SK-N-SH (cell line): ENCODE measurements at regions not wholly inside any gene's neighbourhood (a gene's known extent, or its start where the extent isn't known, plus 50 kb on each side); places are given as distances from the start of the nearest gene placed in this dataset.

Experiments
- CTCF ChIA-PET: fragments of 300-600, 350-600 bp; formaldehyde crosslinking; extraction: SDS; loops from one replicate; lab custom pipeline; 2021; lab: Yijun Ruan, JAX
- POLR2A ChIA-PET: fragments of 350-600 bp; sonication (Branson Sonifier 250); formaldehyde crosslinking; extraction: SDS; loops from one replicate; lab custom pipeline; 2020; ENCODE audit warnings: antibody characterized with exemption, inconsistent platforms; lab: Yijun Ruan, JAX
- DNase-seq: peaks from one replicate; pipeline ENCODE4 v3.0.0; 2012
- H2AFZ ChIP-seq: fragments of 200-600 bp; sonication (generic); 2 replicates; pipeline ENCODE4 v1.8.1; 2016; ENCODE audit warnings: antibody characterized with exemption, mild to moderate bottlenecking, low read depth
- H3F3A ChIP-seq: fragments of 200-600 bp; sonication (generic); replicated peaks from 2 replicates; pipeline ENCODE3; 2016; ENCODE audit warnings: antibody characterized with exemption, mild to moderate bottlenecking; ENCODE audit not compliant: insufficient read depth
- H3K27ac ChIP-seq, 2 experiments: fragments of 200-500 bp in 1 of 2; fragments of 200-600 bp in 1 of 2; sonication (Bioruptor generic) in 1 of 2; sonication (generic), shearing (Covaris generic) in 1 of 2; 2 replicates each; pipeline versions ENCODE4 v1.5.1 to v1.6.1; 2014 to 2016; ENCODE audit warnings: low read depth in 2 of 2, inconsistent platforms in 1 of 2, low read length in 1 of 2, mild to moderate bottlenecking in 1 of 2, mixed read lengths in 1 of 2
- H3K27me3 ChIP-seq: fragments of 200-600 bp; sonication (generic), shearing (Covaris generic); 2 replicates; pipeline ENCODE4 v1.6.1; 2016; ENCODE audit warnings: mixed run types; ENCODE audit not compliant: insufficient read depth
- H3K36me3 ChIP-seq, 2 experiments: fragments of 200-500 bp in 1 of 2; fragments of 200-600 bp in 1 of 2; sonication (Bioruptor generic) in 1 of 2; sonication (generic) in 1 of 2; replicated peaks in 1 of 2; 2 replicates each; pipeline versions ENCODE3 to v1.5.1; 2014 to 2016; ENCODE audit warnings: low read length in 1 of 2, mild to moderate bottlenecking in 1 of 2; ENCODE audit not compliant: insufficient read depth in 2 of 2, control insufficient read depth in 1 of 2
- H3K4me1 ChIP-seq, 2 experiments: fragments of 200-500 bp in 1 of 2; fragments of 200-600 bp in 1 of 2; sonication (Bioruptor generic) in 1 of 2; sonication (generic), shearing (Covaris generic) in 1 of 2; 2 replicates each; pipeline versions ENCODE4 v1.5.1 to v1.6.1; 2014 to 2016; ENCODE audit warnings: low read depth in 1 of 2, low read length in 1 of 2, mixed run types in 1 of 2; ENCODE audit not compliant: insufficient read depth in 2 of 2, control insufficient read depth in 1 of 2
- H3K4me2 ChIP-seq: fragments of 200-600 bp; sonication (generic), shearing (Covaris generic); 2 replicates; pipeline ENCODE4 v1.6.1; 2017; ENCODE audit warnings: mixed run types
- H3K4me3 ChIP-seq, 2 experiments: fragments of 200-500 bp in 1 of 2; fragments of 200-600 bp in 1 of 2; sonication (Bioruptor generic) in 1 of 2; sonication (generic), shearing (Covaris generic) in 1 of 2; 2 replicates each; pipeline versions ENCODE4 v1.5.1 to v1.8.1; 2014 to 2016; ENCODE audit warnings: low read depth in 2 of 2, inconsistent platforms in 1 of 2, low read length in 1 of 2, mild to moderate bottlenecking in 1 of 2, mixed read lengths in 1 of 2, moderate library complexity in 1 of 2
- H3K79me2 ChIP-seq: fragments of 200-600 bp; sonication (generic); 2 replicates; pipeline ENCODE4 v1.8.1; 2017; ENCODE audit warnings: mild to moderate bottlenecking; ENCODE audit not compliant: insufficient read depth
- H3K9ac ChIP-seq: fragments of 200-600 bp; sonication (generic); 2 replicates; pipeline ENCODE4 v1.6.1; 2017; ENCODE audit warnings: mixed run types
- H3K9me2 ChIP-seq: fragments of 200-600 bp; sonication (generic); 2 replicates; pipeline ENCODE4 v1.6.1; 2017; ENCODE audit warnings: mixed run types
- H3K9me3 ChIP-seq: fragments of 200-600 bp; sonication (generic); 2 replicates; pipeline ENCODE4 v1.6.1; 2017; ENCODE audit warnings: mixed run types, mild to moderate bottlenecking, moderate library complexity
- H4K20me1 ChIP-seq: fragments of 200-600 bp; sonication (generic); 2 replicates; pipeline ENCODE4 v1.6.1; 2017; ENCODE audit warnings: mild to moderate bottlenecking, mixed run types; ENCODE audit not compliant: insufficient read depth
- CHD2 ChIP-seq: fragments of 150-350 bp; IDR thresholded peaks from 2 replicates; pipeline ENCODE4 v1.6.1; 2018; ENCODE audit warnings: low read length; ENCODE audit not compliant: partially characterized antibody
- CTCF ChIP-seq: fragments of 200-600 bp; sonication (generic); IDR thresholded peaks from 2 replicates; pipeline ENCODE4 v1.6.1; 2017; ENCODE audit warnings: antibody characterized with exemption, mild to moderate bottlenecking, moderate library complexity
- EP300 ChIP-seq, 2 experiments: IDR thresholded peaks; 2 replicates each; pipeline versions ENCODE4 v1.4.0 to v1.6.1; 2012; ENCODE audit warnings: borderline replicate concordance in 1 of 2, low read depth in 1 of 2, low read length in 1 of 2
- FOSL2 ChIP-seq: IDR thresholded peaks from 2 replicates; pipeline ENCODE4 v1.4.0; 2012; ENCODE audit warnings: low read depth, mild to moderate bottlenecking, moderate library complexity, borderline replicate concordance
- FOXJ3 ChIP-seq: sonication (generic); formaldehyde crosslinking; IDR thresholded peaks from 2 replicates; pipeline ENCODE4 v1.5.1; 2020; ENCODE audit warnings: mild to moderate bottlenecking, missing genetic modification reagents
- FOXM1 ChIP-seq: IDR thresholded peaks from 2 replicates; pipeline ENCODE4 v1.4.0; 2012; ENCODE audit warnings: low read depth, mild to moderate bottlenecking
- GABPA ChIP-seq: IDR thresholded peaks from 2 replicates; pipeline ENCODE4 v1.4.0; 2012; ENCODE audit warnings: low read depth, mild to moderate bottlenecking
- MAX ChIP-seq: IDR thresholded peaks from 2 replicates; pipeline ENCODE4 v1.4.0; 2012; ENCODE audit warnings: low read depth
- POLR2AphosphoS5 ChIP-seq: IDR thresholded peaks from 2 replicates; pipeline ENCODE4 v1.6.1; 2012; ENCODE audit warnings: low read depth, low read length
- RCOR1 ChIP-seq: fragments of 150-350 bp; IDR thresholded peaks from 2 replicates; pipeline ENCODE4 v1.6.1; 2017; ENCODE audit warnings: antibody characterized with exemption, low read length
- RFX5 ChIP-seq: IDR thresholded peaks from 2 replicates; pipeline ENCODE4 v1.6.1; 2012; ENCODE audit warnings: mild to moderate bottlenecking, improper control_type of control experiment, low read length
- RXRA ChIP-seq: IDR thresholded peaks from 2 replicates; pipeline ENCODE4 v1.4.0; 2012; ENCODE audit warnings: low read depth, mild to moderate bottlenecking, borderline replicate concordance
- SIN3A ChIP-seq: IDR thresholded peaks from 2 replicates; pipeline ENCODE4 v1.6.1; 2012; ENCODE audit warnings: low read depth, mild to moderate bottlenecking, low read length, moderate library complexity, borderline replicate concordance
- TEAD4 ChIP-seq: IDR thresholded peaks from 2 replicates; pipeline ENCODE4 v1.4.0; 2012; ENCODE audit warnings: mild to moderate bottlenecking, borderline replicate concordance; ENCODE audit not compliant: insufficient read depth
- YY1 ChIP-seq: IDR thresholded peaks from 2 replicates; pipeline ENCODE4 v1.4.0; 2012; ENCODE audit warnings: low read depth, mild to moderate bottlenecking
- ZBTB33 ChIP-seq: IDR thresholded peaks from 2 replicates; pipeline ENCODE4 v1.4.0; 2012; ENCODE audit warnings: low read depth, borderline replicate concordance
- WGBS: methylation state at CpG from one replicate; pipeline ENCODE4 v1.1.6; 2017; ENCODE audit warnings: low lambda C conversion rate; 5-methylcytosine and 5-hydroxymethylcytosine counted together
- TF ChIP-seq, protein P1 (sequence below): IDR thresholded peaks from 2 replicates; pipeline ENCODE4; 2012
- TF ChIP-seq, protein P2 (sequence below): IDR thresholded peaks from 2 replicates; pipeline ENCODE4 v1.6.1; 2012; ENCODE audit warnings: mild to moderate bottlenecking, low read depth, low read length, moderate library complexity
- TF ChIP-seq, protein P3 (sequence below): fragments of 150-350 bp; IDR thresholded peaks from 2 replicates; pipeline ENCODE4 v1.6.1; 2016; ENCODE audit warnings: mild to moderate bottlenecking, low read depth, low read length

DNA sequence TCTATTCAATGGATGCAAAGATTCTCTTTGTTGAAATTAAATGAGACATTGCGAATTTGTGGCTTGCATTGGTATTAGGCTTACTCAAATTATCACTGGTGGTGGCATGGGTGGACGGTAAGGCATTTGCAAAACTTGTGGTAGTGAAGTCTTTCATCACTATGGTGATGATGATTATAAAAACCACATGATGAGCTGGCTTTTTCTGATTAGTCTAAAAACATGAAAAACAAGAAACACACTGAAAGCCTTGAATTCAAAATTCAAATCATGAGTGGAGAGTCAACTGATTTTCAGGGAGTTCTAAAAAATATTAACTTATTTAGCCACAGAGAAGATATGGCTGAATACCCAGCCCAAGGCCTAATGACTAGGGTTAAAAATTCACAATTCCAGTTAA lies 99.8 kb upstream of the HGF start:
- ChIA-PET CTCF (no interaction called here), POLR2A (no interaction called here)
- no peak for DNase-seq
- H3K9ac ChIP-seq, result no peak overlapping the region
- H3F3A ChIP-seq, result no peaks in the 10 kb centered on the region
- H3K79me2 ChIP-seq, result no peaks in the 10 kb centered on the region
- no peaks in the 10 kb centered on the region; a peak in 1 of 4 replicates for H3K4me1 ChIP-seq
- H2AFZ ChIP-seq, result no peak overlapping the region
- TF ChIP-seq FOXJ3 (CRISPR knock-in tag), result no peak
- TF ChIP-seq FOXM1, result no peak
- TF ChIP-seq, protein P1, sequence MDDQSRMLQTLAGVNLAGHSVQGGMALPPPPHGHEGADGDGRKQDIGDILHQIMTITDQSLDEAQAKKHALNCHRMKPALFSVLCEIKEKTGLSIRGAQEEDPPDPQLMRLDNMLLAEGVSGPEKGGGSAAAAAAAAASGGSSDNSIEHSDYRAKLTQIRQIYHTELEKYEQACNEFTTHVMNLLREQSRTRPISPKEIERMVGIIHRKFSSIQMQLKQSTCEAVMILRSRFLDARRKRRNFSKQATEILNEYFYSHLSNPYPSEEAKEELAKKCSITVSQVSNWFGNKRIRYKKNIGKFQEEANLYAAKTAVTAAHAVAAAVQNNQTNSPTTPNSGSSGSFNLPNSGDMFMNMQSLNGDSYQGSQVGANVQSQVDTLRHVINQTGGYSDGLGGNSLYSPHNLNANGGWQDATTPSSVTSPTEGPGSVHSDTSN, result no peak
- TF ChIP-seq MAX, result no peak
- TF ChIP-seq RCOR1, result no peak
- TF ChIP-seq EP300 (IDR thresholded peaks at IDR 0.05; ENCODE audit: borderline replicate concordance in 1 of 2, low read depth in 1 of 2, low read length in 1 of 2), result no peak
- TF ChIP-seq, protein P2, sequence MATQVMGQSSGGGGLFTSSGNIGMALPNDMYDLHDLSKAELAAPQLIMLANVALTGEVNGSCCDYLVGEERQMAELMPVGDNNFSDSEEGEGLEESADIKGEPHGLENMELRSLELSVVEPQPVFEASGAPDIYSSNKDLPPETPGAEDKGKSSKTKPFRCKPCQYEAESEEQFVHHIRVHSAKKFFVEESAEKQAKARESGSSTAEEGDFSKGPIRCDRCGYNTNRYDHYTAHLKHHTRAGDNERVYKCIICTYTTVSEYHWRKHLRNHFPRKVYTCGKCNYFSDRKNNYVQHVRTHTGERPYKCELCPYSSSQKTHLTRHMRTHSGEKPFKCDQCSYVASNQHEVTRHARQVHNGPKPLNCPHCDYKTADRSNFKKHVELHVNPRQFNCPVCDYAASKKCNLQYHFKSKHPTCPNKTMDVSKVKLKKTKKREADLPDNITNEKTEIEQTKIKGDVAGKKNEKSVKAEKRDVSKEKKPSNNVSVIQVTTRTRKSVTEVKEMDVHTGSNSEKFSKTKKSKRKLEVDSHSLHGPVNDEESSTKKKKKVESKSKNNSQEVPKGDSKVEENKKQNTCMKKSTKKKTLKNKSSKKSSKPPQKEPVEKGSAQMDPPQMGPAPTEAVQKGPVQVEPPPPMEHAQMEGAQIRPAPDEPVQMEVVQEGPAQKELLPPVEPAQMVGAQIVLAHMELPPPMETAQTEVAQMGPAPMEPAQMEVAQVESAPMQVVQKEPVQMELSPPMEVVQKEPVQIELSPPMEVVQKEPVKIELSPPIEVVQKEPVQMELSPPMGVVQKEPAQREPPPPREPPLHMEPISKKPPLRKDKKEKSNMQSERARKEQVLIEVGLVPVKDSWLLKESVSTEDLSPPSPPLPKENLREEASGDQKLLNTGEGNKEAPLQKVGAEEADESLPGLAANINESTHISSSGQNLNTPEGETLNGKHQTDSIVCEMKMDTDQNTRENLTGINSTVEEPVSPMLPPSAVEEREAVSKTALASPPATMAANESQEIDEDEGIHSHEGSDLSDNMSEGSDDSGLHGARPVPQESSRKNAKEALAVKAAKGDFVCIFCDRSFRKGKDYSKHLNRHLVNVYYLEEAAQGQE, result no peak
- no peak for TF ChIP-seq GABPA
- no peak for TF ChIP-seq RXRA
- no peak for TF ChIP-seq SIN3A
- no peak for TF ChIP-seq CHD2
- no peak for TF ChIP-seq FOSL2
- no peaks in the 10 kb centered on the region for H3K36me3 ChIP-seq
- WGBS, result 88% methylated on average over 2 of the region's 2 CpGs
- no peaks in the 10 kb centered on the region for H3K27me3 ChIP-seq
- no peak overlapping the region for H3K27ac ChIP-seq
- H3K4me2 ChIP-seq, result no peak overlapping the region
- H4K20me1 ChIP-seq, result no peaks in the 10 kb centered on the region
- no peak overlapping the region for H3K4me3 ChIP-seq
- H3K9me3 ChIP-seq, result no peaks in the 10 kb centered on the region
- no peaks in the 10 kb centered on the region for H3K9me2 ChIP-seq

DNA sequence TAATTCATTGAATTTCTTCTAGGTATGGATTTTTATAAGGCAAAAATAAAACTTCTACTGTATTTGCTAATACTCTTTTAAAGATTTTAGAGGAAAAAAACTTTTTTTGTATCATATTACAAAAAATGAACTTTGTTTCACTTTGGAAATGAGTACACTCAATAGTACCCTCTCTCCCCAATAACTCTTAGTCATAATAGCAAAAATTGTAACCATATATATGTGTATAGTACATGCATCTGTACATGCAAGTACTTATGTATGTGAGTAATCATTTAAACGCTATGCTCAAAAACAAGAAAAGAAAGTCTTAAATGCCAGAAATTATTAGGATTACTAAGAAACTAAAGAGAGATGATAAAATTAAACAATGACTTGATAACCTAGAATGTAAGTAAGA lies 95.9 kb upstream of the HGF start:
- no peak overlapping the region for H3K27ac ChIP-seq
- H3F3A ChIP-seq, result no peaks in the 10 kb centered on the region
- POLR2A ChIA-PET, result no interaction called here
- no peaks in the 10 kb centered on the region; a peak in 1 of 4 replicates for H3K4me1 ChIP-seq
- H2AFZ ChIP-seq, result no peak overlapping the region
- H3K4me3 ChIP-seq, result no peak overlapping the region
- DNase-seq, result no peak
- no peak overlapping the region for H3K9ac ChIP-seq
- WGBS, result 96% methylated on average over 1 of the region's 1 CpG
- H4K20me1 ChIP-seq, result no peaks in the 10 kb centered on the region
- H3K9me2 ChIP-seq, result no peaks in the 10 kb centered on the region
- no peak overlapping the region for H3K4me2 ChIP-seq
- H3K79me2 ChIP-seq, result no peaks in the 10 kb centered on the region
- H3K9me3 ChIP-seq, result no peaks in the 10 kb centered on the region
- CTCF ChIA-PET, result interaction anchor here (2.0 kb wide), 1 partner anchor 8 kb away, joined by 7 read pairs; no protein-coding TSS in a partner anchor
- no peaks in the 10 kb centered on the region for H3K36me3 ChIP-seq
- TF ChIP-seq POLR2AphosphoS5, result no peak
- TF ChIP-seq TEAD4, result no peak
- TF ChIP-seq EP300 (IDR thresholded peaks at IDR 0.05; ENCODE audit: borderline replicate concordance in 1 of 2, low read depth in 1 of 2, low read length in 1 of 2), result no peak
- no peak for TF ChIP-seq YY1
- TF ChIP-seq ZBTB33, result no peak
- no peak for TF ChIP-seq RFX5
- no peak for TF ChIP-seq CTCF
- TF ChIP-seq, protein P3, sequence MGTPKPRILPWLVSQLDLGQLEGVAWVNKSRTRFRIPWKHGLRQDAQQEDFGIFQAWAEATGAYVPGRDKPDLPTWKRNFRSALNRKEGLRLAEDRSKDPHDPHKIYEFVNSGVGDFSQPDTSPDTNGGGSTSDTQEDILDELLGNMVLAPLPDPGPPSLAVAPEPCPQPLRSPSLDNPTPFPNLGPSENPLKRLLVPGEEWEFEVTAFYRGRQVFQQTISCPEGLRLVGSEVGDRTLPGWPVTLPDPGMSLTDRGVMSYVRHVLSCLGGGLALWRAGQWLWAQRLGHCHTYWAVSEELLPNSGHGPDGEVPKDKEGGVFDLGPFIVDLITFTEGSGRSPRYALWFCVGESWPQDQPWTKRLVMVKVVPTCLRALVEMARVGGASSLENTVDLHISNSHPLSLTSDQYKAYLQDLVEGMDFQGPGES, result no peak
- H3K27me3 ChIP-seq, result no peaks in the 10 kb centered on the region
